ENCODE measurements at regions not wholly inside any gene's neighbourhood (a gene's known extent, or its start where the extent isn't known, plus 50 kb on each side); places are given as distances from the start of the nearest gene placed in this dataset.
"Not testable (repeated sequence)": the region's sequence is repeated elsewhere in the genome, so short reads cannot be mapped to it uniquely, and the experiment has no call there.

- FAIRE-seq (no peak), DNase-seq (ENCODE audit: low read depth in 1 of 2, low spot score in 2 of 2) (no peak)
- Histone ChIP-seq H2BK120ac (replicated peaks; ENCODE audit: low read depth, low read length) (no peak overlapping the region), H3K9ac (replicated peaks in 1 of 4; ENCODE audit: extremely low read depth in 1 of 4, low read depth in 3 of 4, low read length in 3 of 4) (no peak overlapping the region), H3K4me1 (replicated peaks in 1 of 4; ENCODE audit: control insufficient read depth in 3 of 4, insufficient read depth in 4 of 4, low read length in 3 of 4) (no peaks in the 10 kb centered on the region), H3K36me3 (ENCODE audit: control insufficient read depth in 2 of 4, insufficient read depth in 4 of 4, low read length in 3 of 4) (no peaks in the 10 kb centered on the region), H4K20me1 (replicated peaks in 1 of 2; ENCODE audit: control insufficient read depth in 1 of 2, insufficient read depth in 2 of 2, low read length in 2 of 2) (no peaks in the 10 kb centered on the region), H3K4me3 (ENCODE audit: extremely low read depth in 1 of 4, insufficient read depth in 2 of 4, low read depth in 3 of 4, low read length in 4 of 4) (no peak overlapping the region), H3K79me1 (ENCODE audit: low read depth, low read length) (no peaks in the 10 kb centered on the region), H2BK15ac (ENCODE audit: low read length) (no peak overlapping the region), H2BK12ac (ENCODE audit: low read depth, low read length) (no peak overlapping the region), H2AFZ (ENCODE audit: low read length) (no peak overlapping the region), H4K8ac (ENCODE audit: extremely low read depth, insufficient read depth, low read length) (no peak overlapping the region), H2AK5ac (ENCODE audit: low read depth, low read length) (no peak overlapping the region), H2BK5ac (ENCODE audit: low read depth, low read length) (no peak overlapping the region), H3K23ac (ENCODE audit: insufficient read length) (no peak overlapping the region), H3K56ac (replicated peaks; ENCODE audit: insufficient read length, low read depth, low read length) (no peak overlapping the region), H3K18ac (ENCODE audit: extremely low read depth, low read length) (no peak overlapping the region), H4K91ac (replicated peaks; ENCODE audit: insufficient read length, low read length) (no peak overlapping the region), H3K27ac (ENCODE audit: low read depth, low read length) (no peak overlapping the region), H3K23me2 (ENCODE audit: low read depth, low read length) (no peaks in the 10 kb centered on the region), H3K27me3 (replicated peaks in 1 of 4; ENCODE audit: control insufficient read depth in 3 of 4, extremely low read depth in 1 of 4, insufficient read depth in 3 of 4, low read length in 3 of 4) (no peaks in the 10 kb centered on the region), H3K9me3 (ENCODE audit: insufficient read depth in 2 of 2, low read depth in 1 of 2, low read length in 1 of 2) (no peaks in the 10 kb centered on the region), H3K4ac (replicated peaks; ENCODE audit: insufficient read length, low read depth, low read length) (no peak overlapping the region), H2BK20ac (ENCODE audit: low read length) (no peak overlapping the region), H3K14ac (ENCODE audit: insufficient read length) (no peak overlapping the region), H4K5ac (ENCODE audit: insufficient read length, low read depth, low read length) (no peak overlapping the region), H3K79me2 (ENCODE audit: control insufficient read depth in 1 of 2, insufficient read depth in 2 of 2, low read length in 2 of 2) (no peaks in the 10 kb centered on the region), H3K4me2 (ENCODE audit: insufficient read depth in 1 of 2, low read depth in 2 of 2, low read length in 2 of 2) (no peak overlapping the region)
- TF ChIP-seq RAD21 (IDR thresholded peaks at IDR 0.05 in 1 of 2, conservative IDR thresholded peaks at IDR 0.05 in 1 of 2; ENCODE audit: low read depth in 2 of 2, low read length in 2 of 2): no peak
- 98% methylated on average over 2 of the region's 2 CpGs; no CpG with 5 or more reads in 1 of the 2 experiments for WGBS, 2 experiments (ENCODE audit: extremely low coverage in 1 of 2, insufficient coverage in 1 of 2, insufficient read length in 1 of 2, insufficient replicate concordance in 2 of 2, low coverage in 1 of 2, low lambda C conversion rate in 2 of 2, missing lambda C conversion rate in 1 of 2)
- CTCF ChIA-PET (ENCODE audit: partially characterized antibody): no interaction called here
- POLR2A ChIA-PET (ENCODE audit: partially characterized antibody): no interaction called here
Observed at GRCh38 chr18:38167623-38168022, 602.0 kb upstream of the CELF4 start.

- H4K91ac ChIP-seq (replicated peaks; ENCODE audit: insufficient read length, low read length); H3K36me3 ChIP-seq (ENCODE audit: control insufficient read depth in 2 of 4, insufficient read depth in 4 of 4, low read length in 3 of 4); H2BK15ac ChIP-seq (ENCODE audit: low read length); DNase-seq (ENCODE audit: low read depth in 1 of 2, low spot score in 2 of 2); H3K56ac ChIP-seq (replicated peaks; ENCODE audit: insufficient read length, low read depth, low read length); H3K4me1 ChIP-seq (replicated peaks in 1 of 4; ENCODE audit: control insufficient read depth in 3 of 4, insufficient read depth in 4 of 4, low read length in 3 of 4); H2BK5ac ChIP-seq (ENCODE audit: low read depth, low read length); H3K4me2 ChIP-seq (ENCODE audit: insufficient read depth in 1 of 2, low read depth in 2 of 2, low read length in 2 of 2); H3K79me1 ChIP-seq (ENCODE audit: low read depth, low read length); H2AK5ac ChIP-seq (ENCODE audit: low read depth, low read length); H2BK20ac ChIP-seq (ENCODE audit: low read length); H3K27ac ChIP-seq (ENCODE audit: low read depth, low read length); H3K9me3 ChIP-seq (ENCODE audit: insufficient read depth in 2 of 2, low read depth in 1 of 2, low read length in 1 of 2); H3K4me3 ChIP-seq (ENCODE audit: extremely low read depth in 1 of 4, insufficient read depth in 2 of 4, low read depth in 3 of 4, low read length in 4 of 4); CTCF ChIA-PET (ENCODE audit: partially characterized antibody); H3K9ac ChIP-seq (replicated peaks in 1 of 4; ENCODE audit: extremely low read depth in 1 of 4, low read depth in 3 of 4, low read length in 3 of 4); FAIRE-seq; H3K27me3 ChIP-seq (replicated peaks in 1 of 4; ENCODE audit: control insufficient read depth in 3 of 4, extremely low read depth in 1 of 4, insufficient read depth in 3 of 4, low read length in 3 of 4); H3K4ac ChIP-seq (replicated peaks; ENCODE audit: insufficient read length, low read depth, low read length); H2BK12ac ChIP-seq (ENCODE audit: low read depth, low read length); H3K23ac ChIP-seq (ENCODE audit: insufficient read length); H2AFZ ChIP-seq (ENCODE audit: low read length); H2BK120ac ChIP-seq (replicated peaks; ENCODE audit: low read depth, low read length); H3K18ac ChIP-seq (ENCODE audit: extremely low read depth, low read length); H4K5ac ChIP-seq (ENCODE audit: insufficient read length, low read depth, low read length); H3K79me2 ChIP-seq (ENCODE audit: control insufficient read depth in 1 of 2, insufficient read depth in 2 of 2, low read length in 2 of 2); H3K23me2 ChIP-seq (ENCODE audit: low read depth, low read length); H3K14ac ChIP-seq (ENCODE audit: insufficient read length); H4K8ac ChIP-seq (ENCODE audit: extremely low read depth, insufficient read depth, low read length); POLR2A ChIA-PET (ENCODE audit: partially characterized antibody); H4K20me1 ChIP-seq (replicated peaks in 1 of 2; ENCODE audit: control insufficient read depth in 1 of 2, insufficient read depth in 2 of 2, low read length in 2 of 2): not testable (repeated sequence)
Observed at GRCh38 chr18:38153116-38153515, 587.5 kb upstream of the CELF4 start.

Data from H1 (cell line).